ENCODE measurements at regions not wholly inside any gene's neighbourhood (a gene's known extent, or its start where the extent isn't known, plus 50 kb on each side); places are given as distances from the start of the nearest gene placed in this dataset.
"Not testable (repeated sequence)": the region's sequence is repeated elsewhere in the genome, so short reads cannot be mapped to it uniquely, and the experiment has no call there.

DNA sequence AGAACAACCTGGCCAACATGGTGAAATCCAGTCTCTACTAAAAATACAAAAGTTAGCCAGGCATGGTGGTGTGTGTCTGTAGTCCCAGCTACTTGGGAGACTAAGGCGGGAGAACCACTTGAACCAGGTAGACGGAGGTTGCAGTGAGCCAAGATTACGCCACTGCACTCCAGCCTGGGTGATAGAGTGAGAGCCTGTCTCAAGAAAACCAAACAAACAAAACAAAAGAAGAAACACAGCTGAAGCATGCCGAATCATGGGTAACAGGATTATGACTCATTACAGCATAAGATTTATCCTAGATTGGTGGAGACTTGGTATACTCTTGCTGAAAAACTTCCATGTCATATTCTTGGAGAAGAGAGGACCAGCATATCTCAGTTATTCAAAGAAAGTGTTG, 236.7 kb upstream of the CCNH start:
- no peak for DNase-seq (ENCODE audit: low read depth in 2 of 2)

DNA sequence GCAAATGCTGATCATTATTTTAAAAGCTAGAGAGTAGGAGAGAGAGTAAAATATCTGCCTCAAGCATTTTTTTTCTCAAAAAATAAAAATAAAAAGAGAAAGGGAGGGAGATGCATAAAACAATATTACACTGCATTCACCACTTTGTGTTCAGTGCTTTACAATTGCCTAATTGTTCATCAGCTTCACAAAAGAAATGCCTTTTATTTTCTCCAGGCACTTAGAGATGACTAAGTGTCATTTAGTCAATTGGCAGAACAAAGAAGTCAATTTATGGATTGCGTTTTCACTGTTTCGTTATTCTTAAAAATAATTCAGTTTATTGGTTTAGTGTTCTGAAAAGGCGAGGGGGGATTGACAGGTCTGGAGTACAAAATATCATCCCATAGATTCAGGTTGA, 232.5 kb upstream of the CCNH start:
- no peak for DNase-seq (ENCODE audit: low read depth in 2 of 2)

DNA sequence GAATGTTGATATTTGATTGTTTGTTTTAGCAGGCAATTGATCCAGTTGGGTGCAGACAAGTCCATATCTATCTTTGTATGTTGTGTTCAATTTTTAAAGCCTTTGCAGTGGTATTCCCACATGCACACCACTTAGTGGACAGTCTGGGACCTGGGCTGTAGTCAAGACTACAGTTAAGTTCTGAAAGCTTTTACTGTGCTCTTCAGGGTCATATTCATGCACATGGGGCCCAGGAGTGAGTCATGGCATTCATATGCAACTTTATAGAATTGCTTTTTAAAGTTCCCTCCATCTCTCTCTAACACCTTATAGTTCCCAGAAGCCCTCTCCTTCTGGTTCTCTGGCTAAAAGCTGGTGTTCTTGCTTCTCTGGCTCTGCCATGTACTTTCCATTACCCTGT, 228.2 kb upstream of the CCNH start:
- DNase-seq (ENCODE audit: low read depth in 2 of 2), result no peak

DNA sequence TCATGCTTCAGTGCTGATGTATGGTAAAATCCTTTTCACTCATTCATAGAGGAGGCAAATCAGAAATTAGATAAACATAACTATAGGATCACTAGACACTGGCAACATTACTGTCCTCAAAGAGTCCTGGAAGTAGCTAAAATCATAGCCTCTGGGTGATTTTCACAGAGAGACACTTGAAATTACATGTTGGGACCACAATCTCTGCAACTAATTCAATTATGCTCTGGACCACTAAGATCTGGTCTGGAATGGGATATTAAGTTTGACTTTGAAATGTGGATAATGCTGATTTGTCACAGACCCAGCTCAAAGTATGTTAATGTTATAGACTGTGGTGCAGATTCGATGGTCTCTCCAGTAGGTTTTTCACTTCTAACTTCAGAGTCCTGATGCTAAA, 214.6 kb upstream of the CCNH start:
- no peak for DNase-seq (ENCODE audit: low read depth in 2 of 2)

DNA sequence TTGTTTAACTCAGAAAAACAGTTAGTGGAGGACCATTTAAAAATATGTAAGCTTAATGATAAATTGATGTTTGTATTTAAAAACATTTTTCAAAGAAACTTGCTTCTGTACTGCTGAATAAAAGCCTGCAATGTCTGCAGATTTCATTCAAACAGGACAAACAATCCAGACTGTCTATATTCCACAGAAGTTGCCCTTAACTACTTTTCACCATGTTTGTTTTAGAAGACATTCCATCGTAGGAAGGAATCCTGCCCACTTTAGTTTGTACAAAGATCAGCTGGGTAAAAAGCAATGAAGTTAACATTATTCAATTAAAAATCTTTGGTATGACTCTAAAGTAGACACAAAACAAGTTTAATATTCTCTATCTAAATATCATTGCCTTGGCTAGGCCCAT, 195.7 kb upstream of the CCNH start:
- DNase-seq (ENCODE audit: low read depth in 2 of 2), result no peak

DNA sequence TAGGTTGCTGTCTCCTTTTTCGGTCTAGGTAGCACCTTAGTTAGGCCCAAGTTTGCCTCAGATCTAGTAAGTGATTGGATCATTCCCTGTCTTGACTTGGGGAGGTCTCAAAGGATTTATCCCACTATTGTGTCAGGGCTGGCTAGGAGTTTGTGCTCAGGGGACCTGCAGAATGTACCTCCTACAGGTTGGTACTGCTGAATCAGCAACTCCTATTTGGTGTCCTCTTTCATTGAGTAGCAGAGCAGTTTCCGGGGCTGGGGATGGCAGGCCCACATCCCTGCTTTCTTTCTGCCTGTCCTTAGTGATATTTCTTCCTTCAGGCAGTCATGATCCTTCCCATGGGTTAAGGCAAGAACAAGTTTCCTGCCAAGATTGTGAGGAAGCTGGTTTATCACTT, 192.9 kb upstream of the CCNH start:
- DNase-seq (ENCODE audit: low read depth in 2 of 2), result no peak

DNA sequence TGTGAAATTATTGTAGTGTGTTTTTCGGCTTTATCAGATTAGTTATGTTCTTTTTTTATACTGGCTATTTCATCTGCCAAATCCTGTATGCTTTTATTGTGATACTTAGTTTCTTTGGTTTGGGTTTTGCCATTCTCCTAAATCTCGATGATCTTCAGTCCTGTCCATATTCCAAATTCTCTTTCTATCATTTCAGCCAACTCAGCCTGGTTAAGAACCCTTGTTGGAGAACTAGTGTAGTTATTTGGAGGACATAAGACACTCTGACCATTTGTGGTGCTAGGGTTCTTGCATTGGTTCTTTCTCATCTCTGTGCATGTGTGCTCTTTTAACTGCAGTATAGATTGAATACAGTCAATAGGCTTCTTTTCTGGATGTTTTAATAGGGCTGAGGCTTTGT, 187.0 kb upstream of the CCNH start:
- no peak for DNase-seq (ENCODE audit: low read depth in 2 of 2)

DNA sequence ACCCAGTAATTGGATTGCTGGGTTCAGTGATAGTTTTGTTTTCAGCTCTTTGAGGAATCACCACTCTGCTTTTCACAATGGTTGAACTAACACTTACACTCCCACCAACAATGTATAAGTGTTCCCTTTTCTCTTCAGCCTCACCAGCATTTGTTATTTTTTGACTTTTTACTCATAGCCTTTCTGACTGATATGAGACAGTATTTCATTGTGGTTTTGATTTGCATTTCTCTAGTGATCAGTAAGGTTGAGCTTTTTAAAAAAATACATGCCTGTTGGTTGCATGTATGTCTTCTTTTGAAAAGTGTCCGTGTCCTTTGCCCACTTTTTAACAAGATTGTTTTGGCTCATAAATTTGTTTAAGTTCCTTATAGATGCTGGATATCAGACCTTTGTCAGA, 185.7 kb upstream of the CCNH start:
- DNase-seq (ENCODE audit: low read depth in 2 of 2), result no peak

DNA sequence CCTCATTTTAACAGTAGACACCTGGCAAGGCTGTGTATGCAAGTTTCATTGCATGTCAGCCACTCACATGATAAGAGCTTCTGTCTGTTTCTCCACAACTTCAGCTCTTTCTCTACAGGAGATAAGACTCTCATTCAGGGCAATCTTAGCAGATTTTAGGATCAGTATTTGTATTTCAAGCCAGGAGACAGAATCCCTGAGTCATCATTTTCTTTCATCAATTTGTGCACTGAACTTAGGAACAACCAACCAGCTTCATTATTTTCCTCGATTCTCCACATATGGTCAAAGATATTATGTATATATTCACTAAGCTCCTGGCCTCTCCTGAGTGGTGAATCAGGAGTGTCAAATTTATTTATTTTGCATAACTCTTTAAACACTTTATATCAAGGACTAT, 181.8 kb upstream of the CCNH start:
- no peak for DNase-seq (ENCODE audit: low read depth in 2 of 2)

DNA sequence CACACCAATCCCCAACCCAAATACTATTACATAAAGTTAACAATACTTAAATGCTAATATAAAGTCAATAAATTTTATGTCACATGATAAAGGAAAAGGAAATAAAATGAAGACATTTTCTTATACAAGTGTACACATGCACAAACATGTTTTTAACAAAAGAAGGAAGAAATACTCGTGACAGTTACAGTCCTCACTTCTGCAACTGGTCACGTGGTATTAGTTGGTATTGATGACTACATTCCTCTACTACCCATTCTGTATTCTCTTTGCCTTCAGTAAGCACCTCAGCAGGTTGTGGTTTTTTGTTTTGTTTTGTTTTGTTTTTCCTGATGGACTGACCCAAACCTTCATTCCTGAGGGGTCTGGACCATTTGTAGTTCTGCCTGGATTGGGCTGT, 176.9 kb upstream of the CCNH start:
- DNase-seq (ENCODE audit: low read depth in 2 of 2), result no peak

DNA sequence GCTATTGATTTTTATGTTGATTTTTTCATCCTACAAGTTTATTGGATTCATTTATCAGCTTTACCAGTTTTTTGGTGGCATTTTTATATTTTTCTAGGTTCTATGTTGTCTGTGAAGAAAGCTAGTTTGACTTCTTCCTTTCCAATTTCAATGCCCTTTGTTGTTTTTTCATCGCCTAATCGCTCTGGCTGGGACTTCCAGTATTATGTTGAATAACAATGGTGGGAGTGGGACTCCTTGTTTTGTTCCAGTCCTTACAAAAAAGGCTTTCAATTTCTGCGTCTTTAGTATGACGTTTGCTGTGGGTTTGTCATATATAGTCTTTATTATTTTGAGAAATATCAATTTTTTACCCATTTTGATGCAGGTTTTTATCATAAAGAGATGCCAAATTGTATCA, 175.6 kb upstream of the CCNH start:
- no peak for DNase-seq (ENCODE audit: low read depth in 2 of 2)

DNA sequence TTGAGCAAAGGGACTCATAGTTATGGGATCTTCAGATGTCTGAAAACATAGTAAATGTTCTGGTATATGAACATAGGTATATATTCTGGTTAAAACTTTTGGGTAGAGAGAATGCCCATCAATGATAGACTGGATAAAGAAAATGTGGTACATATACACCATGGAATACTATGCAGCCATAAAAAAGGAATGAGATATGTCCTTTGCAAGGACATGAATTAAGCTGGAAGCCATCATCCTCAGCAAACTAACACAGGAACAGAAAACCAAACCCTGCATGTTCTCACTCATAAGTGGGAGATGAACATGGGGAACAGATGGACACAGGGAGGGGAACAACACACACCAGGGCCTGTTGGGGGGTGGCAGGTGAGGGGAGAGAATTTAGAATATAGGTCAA, 171.0 kb upstream of the CCNH start:
- not testable (repeated sequence) for DNase-seq (ENCODE audit: low read depth in 2 of 2)

DNA sequence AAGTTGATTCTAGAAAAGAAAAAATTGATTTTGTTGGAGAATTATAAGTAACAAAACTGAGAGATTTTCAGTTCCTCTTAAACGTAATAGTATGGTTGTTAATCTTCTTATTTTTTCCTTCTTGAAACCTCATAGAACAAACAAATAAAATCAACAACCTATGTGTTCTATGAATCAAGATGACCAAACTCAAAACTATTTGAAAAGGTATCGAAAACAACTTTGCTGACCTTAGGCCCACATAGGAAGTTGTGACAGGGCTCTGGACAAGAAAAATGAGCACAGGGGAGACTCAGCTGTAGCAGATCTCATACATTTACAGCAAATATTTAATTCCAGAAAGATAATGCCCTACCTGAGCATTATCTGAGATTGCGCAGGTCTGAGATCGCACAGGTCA, 169.4 kb upstream of the CCNH start:
- DNase-seq (ENCODE audit: low read depth in 2 of 2), result no peak

DNA sequence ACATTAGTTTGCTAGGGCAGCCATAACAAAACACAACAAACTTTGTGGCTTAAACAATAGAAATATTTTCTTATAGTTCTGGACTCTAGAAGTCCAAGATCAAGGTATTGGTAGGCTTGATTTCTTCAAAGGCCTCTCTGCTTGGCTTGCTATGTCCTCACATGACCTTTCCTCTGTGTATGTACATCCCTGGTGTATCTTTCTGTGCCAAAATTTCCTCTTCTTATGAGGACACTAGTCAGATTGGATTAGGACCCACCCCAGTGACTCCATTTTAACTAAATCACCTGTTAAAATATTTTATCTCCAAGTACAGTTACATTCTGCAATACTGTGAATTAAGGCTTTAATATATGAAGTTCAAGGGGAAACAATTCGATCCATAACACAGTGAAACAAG, 168.9 kb upstream of the CCNH start:
- DNase-seq (ENCODE audit: low read depth in 2 of 2), result no peak

DNA sequence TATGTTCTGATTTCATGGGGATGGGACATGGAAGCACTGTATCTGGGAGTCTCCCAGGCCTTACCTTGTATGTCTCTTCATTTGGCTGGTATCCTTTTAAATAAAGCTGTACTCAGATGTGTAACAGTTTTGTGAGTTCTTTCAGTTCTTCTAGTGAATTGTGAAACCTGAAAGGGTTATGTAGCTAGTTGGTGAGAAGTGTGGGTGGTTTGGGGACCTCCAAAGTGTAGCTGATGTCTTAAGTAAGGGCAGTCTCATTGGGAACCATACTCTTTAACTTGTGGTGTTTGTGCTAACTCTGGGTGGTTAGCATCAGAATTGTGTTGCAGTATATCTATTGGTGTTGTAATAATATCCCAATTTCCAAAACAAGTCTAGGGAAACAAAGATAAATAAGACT, 166.9 kb upstream of the CCNH start:
- no peak for DNase-seq (ENCODE audit: low read depth in 2 of 2)

DNA sequence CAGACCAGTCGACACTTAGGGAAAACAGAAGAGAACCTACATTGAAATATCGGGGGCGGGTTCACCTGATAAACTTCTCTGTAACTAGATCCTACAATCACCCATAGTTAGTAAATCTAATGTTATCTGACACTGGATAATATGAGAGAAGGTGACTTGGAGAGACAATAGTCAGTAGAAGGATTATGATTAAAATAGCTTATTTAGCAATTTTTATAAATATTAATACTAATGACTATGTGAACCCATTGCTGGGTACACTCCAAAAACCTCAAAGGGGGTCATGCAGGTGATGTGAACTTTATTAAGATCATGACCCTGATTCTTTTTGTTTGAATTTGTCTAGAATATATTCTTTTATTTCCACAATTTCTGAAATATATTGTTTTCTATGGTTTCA, 164.1 kb upstream of the CCNH start:
- DNase-seq (ENCODE audit: low read depth in 2 of 2), result no peak

DNA sequence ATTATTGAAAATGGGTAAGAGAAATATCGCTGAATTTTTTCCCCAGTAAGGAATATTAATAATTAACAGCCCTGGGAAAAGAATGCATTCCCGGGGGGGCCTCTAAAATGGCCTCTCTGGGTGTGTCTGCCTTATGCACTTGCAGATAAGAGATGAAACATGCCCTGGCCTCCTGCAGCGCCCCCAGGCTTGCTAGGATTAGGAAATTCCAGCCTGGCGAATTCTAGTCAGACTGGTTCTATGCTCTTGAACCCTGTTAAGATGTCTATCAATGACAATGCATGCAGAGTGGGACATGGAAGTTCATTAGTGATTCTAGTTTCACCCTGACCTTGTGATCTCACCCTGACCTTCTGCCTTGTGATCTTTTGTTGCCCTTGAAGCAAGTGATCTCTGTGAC, 163.6 kb upstream of the CCNH start:
- not testable (repeated sequence) for DNase-seq (ENCODE audit: low read depth in 2 of 2)

DNA sequence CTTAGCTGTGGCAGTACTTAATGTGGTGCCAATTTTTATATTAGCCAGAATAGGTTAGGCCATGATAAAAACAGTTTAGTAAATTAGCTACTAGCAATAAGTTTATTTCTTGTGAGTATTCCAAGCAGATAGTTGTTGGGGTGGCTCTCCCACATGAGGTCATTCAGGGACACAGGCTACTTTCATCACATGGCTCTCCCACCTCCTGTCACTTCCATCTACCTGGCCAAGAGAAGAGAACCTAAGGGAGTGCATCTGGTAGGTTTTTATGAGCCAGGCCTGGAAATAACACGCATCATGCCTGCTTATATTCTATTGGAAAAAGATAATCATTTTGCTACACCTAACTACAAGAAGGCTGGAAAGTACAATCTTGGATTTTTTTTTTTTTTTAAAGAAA, 161.4 kb upstream of the CCNH start:
- DNase-seq (ENCODE audit: low read depth in 2 of 2), result no peak

DNA sequence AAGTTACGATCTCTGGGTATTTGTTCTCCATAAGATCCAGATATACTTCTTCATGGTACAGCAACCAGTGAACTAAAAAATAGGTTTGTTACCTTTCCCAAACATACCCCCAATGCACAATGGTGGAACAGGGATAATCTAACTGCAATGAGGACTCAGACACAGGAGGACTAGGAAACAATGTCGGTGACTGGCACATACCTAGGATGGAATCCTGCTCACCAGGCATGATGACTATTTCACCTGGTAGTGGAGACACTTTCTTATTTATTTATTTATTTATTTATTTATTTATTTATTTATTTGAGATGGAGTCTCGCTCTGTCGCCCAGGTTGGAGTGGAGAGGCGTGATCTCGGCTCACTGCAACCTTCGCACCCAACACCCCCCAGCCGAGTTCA, 159.9 kb upstream of the CCNH start:
- DNase-seq (ENCODE audit: low read depth in 2 of 2), result no peak

DNA sequence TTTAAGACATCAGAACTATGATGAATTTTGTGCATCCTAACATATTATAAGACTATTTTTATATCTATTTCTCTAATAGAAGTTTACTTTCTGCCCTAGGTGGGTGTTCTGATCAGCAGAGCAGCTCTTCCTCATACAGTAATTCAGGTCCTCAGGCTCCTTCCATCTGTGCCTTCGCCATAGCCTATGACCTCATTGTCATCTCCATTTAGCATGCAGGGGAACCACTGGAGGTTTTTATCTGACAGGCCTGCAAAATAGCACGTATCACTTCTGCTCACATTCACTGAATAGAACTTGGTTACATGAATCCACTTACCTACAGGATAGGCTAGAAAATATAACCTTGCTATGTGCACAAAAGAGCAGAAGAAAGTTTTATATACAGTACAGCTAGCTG, 159.4 kb upstream of the CCNH start:
- DNase-seq (ENCODE audit: low read depth in 2 of 2), result no peak

DNA sequence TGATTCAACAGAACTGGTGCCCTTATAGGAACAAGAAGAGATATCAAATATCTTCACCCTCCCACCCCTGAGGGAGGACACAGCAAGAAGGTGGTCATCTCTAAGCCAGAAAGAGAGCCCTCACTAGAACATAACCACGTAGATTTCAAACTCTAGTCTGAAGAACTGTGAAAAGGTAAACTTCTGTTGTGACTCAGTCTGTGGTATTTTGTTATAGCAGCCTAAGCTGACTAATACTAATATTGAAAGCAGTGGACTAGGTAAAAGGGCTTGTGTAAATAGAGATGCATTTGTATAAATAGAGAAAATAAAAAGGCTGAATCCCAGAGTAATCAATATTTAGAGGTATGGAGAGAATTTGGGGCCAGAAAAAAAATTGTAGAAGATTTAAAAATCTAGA, 157.6 kb upstream of the CCNH start:
- no peak for DNase-seq (ENCODE audit: low read depth in 2 of 2)

DNA sequence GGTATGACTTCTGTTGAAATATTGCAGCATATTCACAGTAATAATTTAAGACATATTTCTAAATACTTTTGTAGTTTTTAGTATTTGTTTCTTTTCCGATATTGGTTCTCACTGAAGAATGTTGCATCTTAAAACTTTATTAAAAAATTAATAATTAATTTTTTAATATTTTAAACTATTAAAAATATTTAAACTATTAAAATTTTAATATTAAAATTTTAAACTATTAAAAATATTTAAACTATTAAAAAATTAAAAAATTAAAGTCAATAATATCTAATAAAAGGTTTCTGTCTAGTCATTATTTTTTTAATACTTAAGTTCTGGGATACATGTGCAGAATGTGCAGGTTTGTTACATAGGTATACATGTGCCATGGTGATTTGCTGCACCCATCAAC, 149.3 kb upstream of the CCNH start:
- DNase-seq (ENCODE audit: low read depth in 2 of 2), result no peak

DNA sequence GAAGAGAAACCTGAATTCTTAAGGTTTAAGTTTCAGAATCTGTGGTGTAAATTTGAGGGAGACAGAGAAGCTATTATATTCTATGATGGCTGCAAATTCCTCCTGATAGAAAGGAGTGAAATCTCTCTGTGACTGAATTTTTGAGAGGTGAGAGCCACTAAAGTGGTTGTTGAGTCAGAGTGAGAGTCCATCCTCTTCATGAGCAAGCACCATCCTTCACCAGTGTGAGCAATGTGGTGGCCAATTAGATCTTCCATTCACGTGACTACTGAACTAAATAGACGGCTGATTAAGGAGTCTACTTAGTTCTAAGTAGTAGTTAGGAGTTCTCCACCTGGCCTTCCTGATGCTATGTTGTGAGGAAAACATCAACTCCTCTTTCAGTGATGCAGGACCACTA, 147.8 kb upstream of the CCNH start:
- DNase-seq (ENCODE audit: low read depth in 2 of 2), result no peak

DNA sequence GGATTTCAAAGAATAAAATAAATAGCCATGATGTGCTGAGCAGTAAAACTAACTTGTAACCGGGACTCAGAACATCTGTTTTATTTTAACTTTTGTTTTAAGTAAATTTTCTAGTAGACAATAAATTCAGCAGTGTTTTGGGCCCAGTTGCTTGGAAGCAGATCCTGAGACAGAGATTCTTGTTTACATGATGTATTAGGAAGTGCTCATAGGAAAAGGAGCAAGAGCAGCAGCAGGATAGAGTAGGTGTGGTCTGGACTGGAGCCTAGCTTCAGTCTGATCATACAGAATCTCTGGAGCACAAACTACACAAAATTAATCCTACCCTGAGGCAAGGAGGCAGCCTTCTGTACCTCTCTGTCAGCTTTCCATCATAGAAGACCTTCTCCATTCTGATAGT, 139.2 kb upstream of the CCNH start:
- no peak for DNase-seq (ENCODE audit: low read depth in 2 of 2)

DNA sequence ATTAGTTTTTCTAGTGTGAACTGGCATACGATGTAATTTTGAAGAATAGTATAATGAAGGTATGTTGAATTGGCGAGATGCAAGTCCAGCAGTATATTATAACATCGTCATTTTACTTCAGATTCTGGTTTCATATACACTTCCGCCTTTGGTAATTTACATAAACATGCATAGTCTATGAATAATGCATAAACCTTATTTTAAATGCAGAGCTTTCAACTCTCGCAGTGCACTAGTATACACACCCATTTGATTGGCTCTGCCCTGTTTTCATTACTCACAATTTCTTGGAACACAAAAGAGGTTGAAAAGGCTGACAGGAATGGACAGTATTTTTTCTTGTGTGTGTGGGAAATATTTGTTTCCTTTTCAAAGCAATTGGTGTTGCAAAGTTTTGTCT, 128.9 kb upstream of the CCNH start:
- DNase-seq (ENCODE audit: low read depth in 2 of 2), result no peak

Data from fibroblast of skin of left quadriceps (primary cell).